ENCODE measurements at regions not wholly inside any gene's neighbourhood (a gene's known extent, or its start where the extent isn't known, plus 50 kb on each side); places are given as distances from the start of the nearest gene placed in this dataset.

DNA sequence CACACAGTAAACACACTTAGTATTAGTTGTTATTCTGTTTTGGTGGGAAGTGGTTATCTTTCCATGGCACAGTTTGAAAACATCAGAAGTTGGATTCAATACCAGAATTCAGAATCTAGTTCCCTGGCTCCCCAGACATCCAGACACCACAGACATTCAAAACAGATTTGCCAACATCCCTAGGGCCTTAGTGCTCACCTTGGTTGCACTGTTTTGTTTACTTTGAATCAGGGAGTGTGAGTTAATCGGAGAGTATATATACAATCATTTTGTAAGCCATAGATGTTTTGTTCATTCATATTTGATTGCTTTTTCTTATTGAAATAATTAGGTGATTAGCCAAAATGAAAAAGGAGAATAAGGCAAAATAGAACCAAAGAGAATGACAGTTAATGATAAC, 324.7 kb upstream of the CLNK start:
- FAIRE-seq, result no peak
- DNase-seq (ENCODE audit: insufficient read length, low spot score), result no peak
- no peak for TF ChIP-seq POLR2A (IDR thresholded peaks at IDR 0.05; ENCODE audit: low read depth, low read length)

DNA sequence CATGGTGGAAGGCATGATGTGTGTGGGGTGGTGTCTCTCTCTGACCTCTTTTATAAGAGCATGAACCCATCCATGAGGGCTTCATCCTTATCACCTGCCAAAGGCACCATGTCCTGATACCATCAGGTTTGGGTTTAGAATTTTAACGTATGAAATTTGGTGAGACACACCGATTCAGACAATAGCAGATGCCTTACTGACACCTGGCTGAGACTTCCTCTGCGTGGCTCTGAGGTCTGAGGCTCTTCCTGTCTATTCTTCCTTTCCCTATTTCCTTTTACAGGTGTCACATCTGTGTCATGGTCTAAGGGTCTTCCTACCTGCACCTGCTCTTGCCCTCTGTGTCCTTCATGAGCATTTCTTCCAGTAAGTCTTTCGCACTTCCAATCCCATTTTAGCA, 320.7 kb upstream of the CLNK start:
- no peak for DNase-seq (ENCODE audit: insufficient read length, low spot score)
- no peak for TF ChIP-seq POLR2A (IDR thresholded peaks at IDR 0.05; ENCODE audit: low read depth, low read length)
- no peak for FAIRE-seq

GRCh38 chr4:11004818-11005217, 320.2 kb upstream of the CLNK start:
- no peak for FAIRE-seq
- DNase-seq (ENCODE audit: insufficient read length, low spot score), result no peak
- TF ChIP-seq POLR2A (IDR thresholded peaks at IDR 0.05; ENCODE audit: low read depth, low read length), result no peak

GRCh38 chr4:11002961-11003360, 318.4 kb upstream of the CLNK start:
- FAIRE-seq (no peak), DNase-seq (ENCODE audit: insufficient read length, low spot score) (no peak)

GRCh38 chr4:10998846-10999245, 314.3 kb upstream of the CLNK start:
- DNase-seq (ENCODE audit: insufficient read length, low spot score) (no peak), FAIRE-seq (no peak)
- no peak for TF ChIP-seq POLR2A (IDR thresholded peaks at IDR 0.05; ENCODE audit: low read depth, low read length)

More at GRCh38 chr4:11002961-11003360, 318.4 kb upstream of the CLNK start:
- TF ChIP-seq POLR2A (IDR thresholded peaks at IDR 0.05; ENCODE audit: low read depth, low read length), result no peak

DNA sequence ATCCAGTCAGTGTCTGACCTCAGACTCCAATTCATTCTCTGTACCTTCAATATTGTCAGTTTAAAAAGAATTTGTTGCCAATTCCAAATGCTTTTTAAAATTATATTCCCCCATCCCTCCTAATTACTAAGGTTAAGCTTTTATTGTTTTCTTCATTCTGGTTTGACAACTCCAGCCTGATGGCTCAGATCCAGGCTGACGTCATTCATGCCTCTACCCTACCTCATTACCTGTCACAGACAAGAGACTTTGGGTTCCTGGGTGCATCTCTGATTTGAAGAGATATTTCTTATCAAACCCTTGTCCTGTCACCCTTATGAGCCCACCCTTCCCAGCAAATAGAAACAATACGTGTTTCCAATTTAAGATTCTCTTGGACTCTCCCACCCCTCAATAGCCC, 300.2 kb upstream of the CLNK start:
- no peak for DNase-seq (ENCODE audit: insufficient read length, low spot score)
- FAIRE-seq, result no peak
- TF ChIP-seq POLR2A (IDR thresholded peaks at IDR 0.05; ENCODE audit: low read depth, low read length), result no peak

- FAIRE-seq (no peak), DNase-seq (ENCODE audit: insufficient read length, low spot score) (no peak)
- no peak for TF ChIP-seq POLR2A (IDR thresholded peaks at IDR 0.05; ENCODE audit: low read depth, low read length)
Observed at GRCh38 chr4:10983885-10984640, 299.5 kb upstream of the CLNK start.

DNA sequence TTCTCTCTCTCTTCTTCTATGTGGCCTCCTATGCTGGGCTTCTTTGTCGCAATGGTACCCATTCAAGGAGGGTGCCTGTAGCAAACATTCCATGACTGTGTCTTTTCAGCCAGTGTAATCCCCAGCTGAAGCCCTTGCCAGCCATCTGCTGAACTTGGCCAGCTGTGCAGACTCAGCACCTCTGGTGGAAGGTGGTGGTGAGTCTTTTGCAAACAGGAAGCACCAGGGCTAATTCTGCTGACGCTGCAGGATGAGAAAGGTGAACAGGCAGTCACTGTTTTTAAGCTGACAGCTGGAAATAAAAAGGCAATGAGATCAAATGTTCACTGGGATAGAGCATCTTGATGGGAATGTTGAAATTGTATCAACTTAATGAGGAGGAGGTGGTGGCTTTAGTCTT, 298.7 kb upstream of the CLNK start:
- TF ChIP-seq POLR2A (IDR thresholded peaks at IDR 0.05; ENCODE audit: low read depth, low read length), result no peak
- DNase-seq (ENCODE audit: insufficient read length, low spot score) (no peak), FAIRE-seq (no peak)

DNA sequence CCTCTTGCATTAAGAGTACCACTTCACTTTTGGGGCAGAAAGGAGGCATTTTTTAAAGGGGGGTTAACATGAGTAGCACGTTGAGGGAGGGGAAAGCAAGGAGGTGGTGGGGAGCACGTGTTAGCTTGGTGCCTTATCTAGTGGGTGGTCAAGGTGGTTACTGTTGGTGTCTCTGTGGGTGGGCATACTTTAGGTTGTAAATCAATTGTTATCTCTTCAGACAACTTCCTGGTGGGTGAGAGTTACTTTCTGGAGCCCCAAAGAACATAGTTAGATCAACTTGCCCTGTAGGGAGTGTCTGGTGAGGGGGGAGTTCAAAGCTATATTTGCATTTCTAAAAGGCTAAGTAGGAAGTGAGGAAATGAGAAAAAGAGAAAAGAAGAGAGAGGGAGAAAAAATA, 297.7 kb upstream of the CLNK start:
- TF ChIP-seq POLR2A (IDR thresholded peaks at IDR 0.05; ENCODE audit: low read depth, low read length), result no peak
- no peak for DNase-seq (ENCODE audit: insufficient read length, low spot score)
- no peak for FAIRE-seq

- FAIRE-seq, result no peak
- DNase-seq (ENCODE audit: insufficient read length, low spot score), result no peak
- no peak for TF ChIP-seq POLR2A (IDR thresholded peaks at IDR 0.05; ENCODE audit: low read depth, low read length)
Observed at GRCh38 chr4:10981576-10981975, 297.0 kb upstream of the CLNK start.

GRCh38 chr4:10981096-10981495, 296.5 kb upstream of the CLNK start:
- FAIRE-seq (no peak), DNase-seq (ENCODE audit: insufficient read length, low spot score) (no peak)
- TF ChIP-seq POLR2A (IDR thresholded peaks at IDR 0.05; ENCODE audit: low read depth, low read length), result no peak

DNA sequence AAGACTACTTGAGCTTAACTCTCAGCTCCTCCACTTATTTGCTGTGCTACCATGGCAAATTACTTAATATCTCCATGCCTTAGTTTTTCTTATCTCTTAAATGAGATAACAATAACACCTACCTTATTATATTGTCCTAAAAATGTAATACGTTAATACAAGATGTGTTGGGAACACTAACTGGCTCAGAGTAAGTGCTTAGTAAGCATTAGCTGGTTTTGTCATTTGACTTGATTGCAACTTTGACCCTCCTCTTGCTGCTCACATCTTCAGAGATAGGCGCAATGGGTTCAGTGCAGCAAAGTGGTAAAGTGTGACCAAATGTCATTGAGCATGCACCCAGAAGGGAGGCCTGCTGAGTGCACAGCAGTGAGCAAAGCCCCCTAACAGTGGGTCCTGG, 294.5 kb upstream of the CLNK start:
- FAIRE-seq, result no peak
- DNase-seq (ENCODE audit: insufficient read length, low spot score), result no peak
- TF ChIP-seq POLR2A (IDR thresholded peaks at IDR 0.05; ENCODE audit: low read depth, low read length), result no peak

DNA sequence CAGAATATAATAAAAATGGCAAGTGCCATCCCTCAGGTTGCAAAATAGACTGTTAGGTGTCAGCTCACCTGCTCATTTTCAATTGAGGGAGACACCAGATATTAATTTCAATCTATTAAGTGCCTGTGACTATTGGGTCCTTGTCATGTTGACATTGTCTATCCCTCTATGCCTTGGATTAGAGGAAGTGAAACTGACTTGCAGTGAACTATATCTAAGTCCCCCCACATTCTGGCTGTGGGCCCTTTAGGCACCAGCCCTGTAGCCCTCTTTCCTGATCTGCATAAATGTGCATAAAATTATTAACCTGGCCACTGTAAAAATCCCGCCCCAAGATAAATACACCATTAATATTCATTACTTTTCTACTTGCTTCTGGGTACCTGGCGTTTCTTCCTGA, 293.0 kb upstream of the CLNK start:
- FAIRE-seq, result no peak
- TF ChIP-seq POLR2A (IDR thresholded peaks at IDR 0.05; ENCODE audit: low read depth, low read length), result no peak
- DNase-seq (ENCODE audit: insufficient read length, low spot score), result no peak

DNA sequence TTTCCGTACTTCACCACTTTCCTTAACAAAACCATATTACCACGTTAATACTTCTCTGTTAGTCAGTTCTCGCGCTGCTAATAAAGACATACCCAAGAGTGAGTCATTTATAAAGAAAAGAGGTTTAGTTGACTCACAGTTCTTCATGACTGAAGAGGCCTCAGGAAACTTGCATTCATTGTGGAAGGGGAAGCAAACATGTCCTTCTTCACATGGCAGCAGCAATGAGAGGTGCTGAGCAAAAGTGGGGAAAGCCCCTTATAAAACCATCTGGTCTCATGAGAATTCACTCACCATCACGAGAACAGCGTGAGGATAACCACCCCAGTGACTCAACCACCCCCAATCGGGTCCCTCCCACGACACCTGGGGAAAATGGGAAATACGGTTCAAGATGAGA, 289.8 kb upstream of the CLNK start:
- DNase-seq (ENCODE audit: insufficient read length, low spot score) (no peak), FAIRE-seq (no peak)
- TF ChIP-seq POLR2A (IDR thresholded peaks at IDR 0.05; ENCODE audit: low read depth, low read length), result no peak

DNA sequence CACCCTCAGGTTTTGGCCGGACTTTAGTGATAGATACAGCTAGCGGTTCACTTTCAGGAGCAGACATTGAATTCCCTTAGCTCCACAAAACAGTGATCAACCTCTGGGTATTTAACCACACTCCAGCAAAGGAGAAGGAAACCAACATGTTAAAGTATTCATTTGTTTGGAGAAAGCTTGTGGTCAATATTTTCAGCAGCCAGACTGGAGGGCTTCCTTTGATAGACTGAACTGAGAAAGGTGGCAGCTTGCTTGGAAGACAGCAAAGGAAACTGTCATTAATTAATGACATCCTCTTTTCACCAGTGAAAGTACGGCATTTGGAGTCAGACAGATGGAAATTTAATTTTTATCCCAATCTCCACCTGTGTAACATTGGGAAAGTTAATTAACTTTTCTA, 289.1 kb upstream of the CLNK start:
- TF ChIP-seq POLR2A (IDR thresholded peaks at IDR 0.05; ENCODE audit: low read depth, low read length), result no peak
- no peak for FAIRE-seq

More for the DNA sequence above, 289.1 kb upstream of the CLNK start:
- no peak for DNase-seq (ENCODE audit: insufficient read length, low spot score)

Measured in H54 (cell line).